Smooth muscle cell (in vitro differentiated cells): ENCODE measurements at regions not wholly inside any gene's neighbourhood (a gene's known extent, or its start where the extent isn't known, plus 50 kb on each side); places are given as distances from the start of the nearest gene placed in this dataset.
"Not testable (repeated sequence)": the region's sequence is repeated elsewhere in the genome, so short reads cannot be mapped to it uniquely, and the experiment has no call there.

ENCODE experiments used
- DNase-seq: peaks from one replicate; lab custom pipeline; 2025; ENCODE audit not compliant: unreplicated experiment; lab: John Stamatoyannopoulos, UW
- H2AFZ ChIP-seq: fragments of 200-600 bp; sonication (generic); 2 replicates; pipeline ENCODE4 v1.6.0; 2016; ENCODE audit warnings: antibody characterized with exemption, low read depth, mild to moderate bottlenecking
- H3F3A ChIP-seq: fragments of 200-600 bp; sonication (generic); 2 replicates; pipeline ENCODE4 v1.6.0; 2017; ENCODE audit warnings: antibody characterized with exemption, low read depth
- H3K27ac ChIP-seq: fragments of 200-600 bp; sonication (generic); 2 replicates; pipeline ENCODE4 v1.5.1; 2016; ENCODE audit warnings: low read depth, mild to moderate bottlenecking
- H3K27me3 ChIP-seq: fragments of 200-600 bp; sonication (generic); 2 replicates; pipeline ENCODE4 v1.6.1; 2016; ENCODE audit warnings: low read depth, mild to moderate bottlenecking
- H3K36me3 ChIP-seq: fragments of 200-600 bp; sonication (generic); 2 replicates; pipeline ENCODE4 v1.5.1; 2016; ENCODE audit warnings: low read depth
- H3K4me1 ChIP-seq: fragments of 200-600 bp; sonication (generic); 2 replicates; pipeline ENCODE4 v1.5.1; 2016; ENCODE audit warnings: low read depth
- H3K4me2 ChIP-seq: fragments of 200-600 bp; sonication (generic); 2 replicates; pipeline ENCODE4 v1.6.0; 2016; ENCODE audit warnings: mild to moderate bottlenecking
- H3K4me3 ChIP-seq: fragments of 200-600 bp; sonication (generic); 2 replicates; pipeline ENCODE4 v1.5.1; 2016; ENCODE audit warnings: mild to moderate bottlenecking
- H3K79me2 ChIP-seq: fragments of 200-600 bp; sonication (generic); 2 replicates; pipeline ENCODE4 v1.6.0; 2016; ENCODE audit warnings: low read depth, mild to moderate bottlenecking
- H3K9ac ChIP-seq: fragments of 200-600 bp; sonication (generic); 2 replicates; pipeline ENCODE4 v1.6.0; 2016; ENCODE audit warnings: low read depth
- H3K9me3 ChIP-seq: fragments of 200-600 bp; sonication (generic); replicated peaks from 2 replicates; pipeline ENCODE4 v1.5.1; 2016; ENCODE audit warnings: low read depth
- H4K20me1 ChIP-seq: fragments of 200-600 bp; sonication (generic); 2 replicates; pipeline ENCODE4 v1.6.0; 2016; ENCODE audit warnings: low read depth
- CTCF ChIP-seq: fragments of 200-600 bp; sonication (generic); IDR thresholded peaks from 2 replicates; pipeline ENCODE4 v1.5.1; 2017; ENCODE audit warnings: borderline replicate concordance, mild to moderate bottlenecking, antibody characterized with exemption; ENCODE audit not compliant: insufficient read depth, poor library complexity, severe bottlenecking
- WGBS: methylation state at CpG from one replicate; pipeline ENCODE4 v1.1.7; 2016; ENCODE audit warnings: low lambda C conversion rate; 5-methylcytosine and 5-hydroxymethylcytosine counted together

GRCh38 chrX:35221391-35221790, 278.8 kb downstream of the FAM47B start:
- not testable (repeated sequence) for H3F3A ChIP-seq, H3K36me3 ChIP-seq, H3K9me3 ChIP-seq, DNase-seq, H3K27me3 ChIP-seq, H4K20me1 ChIP-seq, H3K4me1 ChIP-seq, H2AFZ ChIP-seq, H3K27ac ChIP-seq, H3K4me3 ChIP-seq, H3K79me2 ChIP-seq, H3K9ac ChIP-seq, H3K4me2 ChIP-seq
- 90% methylated on average over 24 of the region's 26 CpGs for WGBS

GRCh38 chrX:35244088-35244741, 301.6 kb downstream of the FAM47B start:
- Histone ChIP-seq H3F3A (no peaks in the 10 kb centered on the region), H2AFZ (no peak overlapping the region), H3K79me2 (no peaks in the 10 kb centered on the region), H3K27me3 (no peaks in the 10 kb centered on the region), H4K20me1 (no peaks in the 10 kb centered on the region), H3K9ac (no peak overlapping the region), H3K4me2 (no peak overlapping the region), H3K27ac (no peak overlapping the region), H3K9me3 (no peaks in the 10 kb centered on the region), H3K36me3 (no peaks in the 10 kb centered on the region), H3K4me1 (no peaks in the 10 kb centered on the region), H3K4me3 (no peak overlapping the region)
- 65% methylated on average over 3 of the region's 3 CpGs for WGBS
- no peak for DNase-seq
- TF ChIP-seq CTCF = no peak

GRCh38 chrX:35244796-35245508, 302.4 kb downstream of the FAM47B start:
- Histone ChIP-seq H3K4me2 (no peak overlapping the region), H3K36me3 (no peaks in the 10 kb centered on the region), H4K20me1 (no peaks in the 10 kb centered on the region), H3K4me3 (no peak overlapping the region), H3K9me3 (no peaks in the 10 kb centered on the region), H3K79me2 (no peaks in the 10 kb centered on the region), H3K27me3 (no peaks in the 10 kb centered on the region), H3K27ac (no peak overlapping the region), H3K4me1 (no peaks in the 10 kb centered on the region), H2AFZ (no peak overlapping the region), H3F3A (no peaks in the 10 kb centered on the region), H3K9ac (no peak overlapping the region)
- DNase-seq = no peak
- WGBS = 86% methylated on average over 11 of the region's 11 CpGs
- TF ChIP-seq CTCF = no peak

GRCh38 chrX:35251226-35251625, 308.6 kb downstream of the FAM47B start:
- TF ChIP-seq CTCF = no peak
- Histone ChIP-seq H3K27me3 (no peaks in the 10 kb centered on the region), H3K36me3 (no peaks in the 10 kb centered on the region), H3K27ac (no peak overlapping the region), H4K20me1 (no peaks in the 10 kb centered on the region), H3F3A (no peaks in the 10 kb centered on the region), H3K9me3 (no peaks in the 10 kb centered on the region), H3K79me2 (no peaks in the 10 kb centered on the region), H3K4me3 (no peak overlapping the region), H2AFZ (no peak overlapping the region), H3K9ac (no peak overlapping the region), H3K4me1 (no peaks in the 10 kb centered on the region), H3K4me2 (no peak overlapping the region)
- DNase-seq = no peak
- 68% methylated on average over 1 of the region's 1 CpG for WGBS
